HG03064 (cell line): ENCODE measurements at regions not wholly inside any gene's neighbourhood (a gene's known extent, or its start where the extent isn't known, plus 50 kb on each side); places are given as distances from the start of the nearest gene placed in this dataset.
"Not testable (repeated sequence)": the region's sequence is repeated elsewhere in the genome, so short reads cannot be mapped to it uniquely, and the experiment has no call there.

Experiments used
- ATAC-seq: cut with Tn5 transposase; IDR thresholded peaks from one replicate; pipeline ENCODE4 v1.9.1; 2021; ENCODE audit warnings: low read depth; ENCODE audit not compliant: unreplicated experiment

- ATAC-seq = no peak
Observed at GRCh38 chr14:40216976-40217375, 784.7 kb upstream of the FBXO33 start.

- ATAC-seq = not testable (repeated sequence)
Observed at GRCh38 chr14:40216408-40216807, 784.2 kb upstream of the FBXO33 start.

DNA sequence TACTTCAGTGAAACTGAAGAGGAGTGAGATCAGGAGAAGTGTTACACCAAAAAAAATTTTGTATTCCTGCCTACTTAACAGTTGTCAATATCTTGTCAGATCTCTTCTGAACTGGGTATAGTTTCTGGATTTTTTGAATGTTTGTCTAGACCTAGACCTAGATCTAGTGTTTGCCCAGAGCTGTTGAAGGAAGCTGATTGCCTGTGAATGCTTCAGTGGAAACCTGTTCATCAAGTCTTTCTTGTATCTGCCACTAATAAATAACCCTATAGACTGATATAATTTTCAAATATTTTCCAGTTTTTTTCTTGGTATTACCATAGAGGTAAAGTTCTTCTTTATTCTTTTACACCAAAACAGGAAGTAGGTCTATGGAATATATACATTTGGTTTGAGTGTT is 781.5 kb upstream of the FBXO33 start:
- ATAC-seq = no peak

- no peak for ATAC-seq
Observed at GRCh38 chr14:40204441-40205175, 772.4 kb upstream of the FBXO33 start.

GRCh38 chr14:40199101-40199500 is 766.9 kb upstream of the FBXO33 start:
- no peak for ATAC-seq

GRCh38 chr14:40197344-40197743 is 765.1 kb upstream of the FBXO33 start:
- no peak for ATAC-seq

- no peak for ATAC-seq
Observed at GRCh38 chr14:40188006-40188405, 755.8 kb upstream of the FBXO33 start.

DNA sequence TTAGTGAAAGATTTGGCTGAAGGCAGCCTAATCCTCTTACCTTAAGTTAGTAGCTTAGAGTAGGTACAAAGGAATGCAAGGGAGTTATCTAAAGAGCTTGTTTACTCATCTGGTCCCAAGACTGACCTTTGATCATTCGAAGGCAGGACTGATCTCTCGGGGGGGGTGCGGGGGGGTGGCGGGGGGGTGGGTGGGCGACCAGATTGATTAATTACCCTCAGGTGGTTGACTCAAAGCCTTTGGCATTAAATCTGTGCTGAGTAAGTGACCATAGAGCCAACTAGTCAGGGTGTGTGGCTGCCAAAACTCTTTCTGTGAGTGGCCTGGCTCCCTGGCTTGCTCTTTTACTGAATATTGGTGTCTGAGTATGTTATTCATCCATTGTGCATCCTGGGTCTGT is 731.9 kb upstream of the FBXO33 start:
- ATAC-seq = no peak

- no peak for ATAC-seq
Observed at GRCh38 chr14:40139657-40140056, 707.4 kb upstream of the FBXO33 start.

GRCh38 chr14:40133463-40133862 is 701.2 kb upstream of the FBXO33 start:
- no peak for ATAC-seq

GRCh38 chr14:40129159-40129558 is 696.9 kb upstream of the FBXO33 start:
- no peak for ATAC-seq

- ATAC-seq = no peak
Observed at GRCh38 chr14:40123816-40124215, 691.6 kb upstream of the FBXO33 start.

DNA sequence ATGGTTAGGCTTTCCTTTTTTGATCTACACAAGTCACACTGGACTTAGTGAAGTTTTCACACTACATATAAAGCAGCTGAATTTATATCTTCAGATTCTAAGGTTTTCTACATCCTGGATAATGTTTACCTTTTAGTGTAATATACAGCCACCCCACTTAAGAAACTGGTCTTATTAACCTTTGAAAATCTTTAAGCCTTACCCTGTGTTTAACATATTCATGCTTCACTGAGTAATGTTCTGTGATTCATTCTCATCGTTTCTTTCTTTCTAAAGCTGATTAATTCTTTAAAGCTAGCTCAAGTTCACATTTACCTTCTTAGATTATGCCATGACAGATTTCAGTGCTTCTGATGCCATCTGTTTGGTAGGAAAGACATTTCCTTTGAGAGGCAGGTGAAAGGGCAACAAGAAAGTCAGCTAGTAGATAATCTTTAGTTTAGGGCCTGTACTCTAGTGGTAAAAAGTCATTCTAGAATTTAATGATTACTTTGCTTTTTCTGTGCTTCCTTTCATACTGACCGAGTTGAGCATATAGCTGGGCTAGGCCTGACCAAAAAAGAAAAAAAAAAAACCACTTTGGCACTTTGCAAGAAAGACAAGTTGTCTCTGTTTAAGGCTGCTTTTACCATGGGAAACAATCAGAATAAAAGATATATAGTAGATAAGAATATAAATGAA is 690.9 kb upstream of the FBXO33 start:
- no peak for ATAC-seq

DNA sequence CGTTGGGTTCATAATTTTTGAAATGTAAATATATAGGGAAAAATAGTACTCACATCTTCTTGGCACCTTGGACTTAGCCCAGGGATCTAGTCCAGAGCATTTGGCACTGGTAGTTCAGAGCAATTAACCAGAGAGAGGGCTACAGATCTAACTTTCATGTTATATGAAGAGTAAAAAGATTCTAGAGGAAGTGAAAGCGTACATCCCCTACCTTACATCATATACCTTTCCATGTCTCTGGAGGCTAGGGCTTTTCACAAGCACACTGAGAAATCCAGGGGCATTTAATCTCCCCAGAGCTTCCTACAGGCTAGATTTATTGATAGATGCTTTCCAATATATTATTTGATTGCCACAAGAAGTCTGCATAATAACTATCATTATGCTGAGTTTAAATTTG is 687.5 kb upstream of the FBXO33 start:
- no peak for ATAC-seq

DNA sequence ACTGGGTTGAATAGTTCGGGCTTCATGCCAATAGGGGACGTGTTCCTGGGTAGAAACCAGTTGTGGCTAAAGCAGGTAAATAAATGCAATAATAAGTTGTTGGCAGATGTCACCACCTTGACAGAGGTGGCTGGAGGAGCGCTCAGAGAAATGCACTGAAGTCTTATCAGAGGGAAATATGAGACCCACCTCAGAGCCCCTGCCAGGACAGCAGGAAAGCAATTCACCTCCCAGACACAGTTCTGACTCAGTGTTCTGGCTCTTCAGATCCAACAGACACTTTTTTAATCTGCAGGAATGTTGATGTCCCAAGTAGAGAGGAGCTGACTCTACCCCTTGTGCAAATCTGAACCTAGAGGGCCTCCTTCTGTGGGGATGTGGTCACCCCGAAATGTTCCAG is 687.1 kb upstream of the FBXO33 start:
- ATAC-seq = no peak

- ATAC-seq = no peak
Observed at GRCh38 chr14:40115583-40115982, 683.4 kb upstream of the FBXO33 start.

DNA sequence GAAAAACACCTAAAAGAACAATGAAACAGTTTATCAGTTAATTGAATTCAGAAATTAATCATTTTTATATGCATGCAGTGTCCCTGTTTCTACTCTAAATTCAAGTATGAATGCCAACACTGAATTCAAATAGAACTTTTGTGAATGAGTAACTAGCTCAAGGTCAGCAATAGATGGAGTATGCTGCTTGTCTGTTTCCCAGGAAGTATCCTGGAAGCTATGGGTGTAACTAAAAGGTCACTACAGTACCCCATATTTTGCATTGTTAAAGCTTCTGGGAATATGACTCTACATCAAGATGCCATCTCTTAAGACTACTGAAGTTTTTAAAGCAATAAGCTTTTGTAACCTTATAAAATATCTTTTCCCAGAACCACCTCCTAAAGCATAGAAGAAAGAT is 681.4 kb upstream of the FBXO33 start:
- no peak for ATAC-seq

DNA sequence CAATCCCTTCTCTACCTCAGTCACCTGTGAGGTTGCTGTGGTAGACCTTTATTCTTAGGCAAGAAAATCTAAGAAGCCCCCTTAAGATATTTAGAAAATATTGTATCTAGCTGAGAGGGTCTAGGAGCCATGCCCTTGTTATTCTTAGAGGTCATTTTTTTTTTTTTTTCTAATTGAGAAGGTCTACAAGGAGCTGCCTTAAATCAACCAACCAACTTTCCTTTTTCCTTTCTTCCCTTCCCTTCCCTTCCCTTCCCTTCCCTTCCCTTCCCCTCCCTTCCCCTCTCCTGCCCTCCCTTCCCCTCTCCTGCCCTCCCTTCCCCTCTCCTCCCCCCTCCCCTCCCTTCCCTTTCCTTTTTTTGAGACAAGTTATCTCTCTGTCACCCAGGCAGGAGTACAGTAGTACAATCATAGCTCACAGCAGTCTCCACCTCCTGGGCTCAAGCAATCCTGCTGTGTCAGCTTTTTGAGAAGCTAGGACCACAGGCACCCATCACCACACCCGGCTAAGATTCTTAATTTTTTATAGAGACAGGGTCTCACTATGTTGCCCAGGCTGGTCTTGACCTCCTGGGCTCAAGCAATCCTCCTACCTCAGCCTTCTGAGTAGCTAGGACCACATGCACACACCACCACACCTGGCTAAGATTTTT is 668.4 kb upstream of the FBXO33 start:
- no peak for ATAC-seq

DNA sequence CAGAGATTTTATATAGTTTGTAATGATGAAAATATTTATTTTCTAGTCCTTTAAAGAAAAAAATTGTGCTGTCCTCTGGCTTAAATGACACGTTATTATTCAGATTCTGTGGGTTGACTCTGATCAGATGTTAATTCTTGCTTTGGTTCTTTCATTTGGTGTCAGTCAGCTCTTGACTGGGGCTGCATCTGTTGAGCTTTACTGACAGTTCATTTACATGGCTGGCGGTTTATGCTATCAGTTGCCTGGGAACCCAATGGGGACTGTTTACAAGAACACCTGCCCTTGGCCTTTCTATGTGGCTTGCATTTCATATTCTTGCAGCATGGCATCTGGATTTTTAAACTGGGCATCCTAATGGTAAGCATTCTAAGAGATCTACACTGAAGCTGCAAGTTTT is 667.1 kb upstream of the FBXO33 start:
- ATAC-seq = no peak

DNA sequence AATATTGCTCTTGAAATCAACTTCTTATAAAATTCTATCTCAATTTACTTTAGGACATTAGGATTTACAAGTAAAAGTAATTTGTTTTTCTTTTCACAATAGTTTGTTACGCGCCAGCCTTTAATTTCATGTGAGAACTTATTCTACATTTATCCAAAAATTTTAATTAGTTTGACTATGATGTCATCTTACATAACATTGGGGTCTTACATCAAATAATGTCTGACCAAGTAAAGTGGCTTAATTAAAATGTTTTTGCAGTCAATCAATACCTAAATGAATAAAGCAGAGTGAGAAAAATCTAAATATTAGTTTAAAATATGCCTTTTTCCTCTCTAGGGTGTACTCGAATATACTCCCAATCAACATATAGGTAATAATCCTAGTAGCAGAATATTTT is 666.2 kb upstream of the FBXO33 start:
- ATAC-seq = no peak

- no peak for ATAC-seq
Observed at GRCh38 chr14:40096968-40097367, 664.7 kb upstream of the FBXO33 start.

- ATAC-seq = no peak
Observed at GRCh38 chr14:40093800-40094199, 661.6 kb upstream of the FBXO33 start.
